ENCODE measurements at regions not wholly inside any gene's neighbourhood (a gene's known extent, or its start where the extent isn't known, plus 50 kb on each side); places are given as distances from the start of the nearest gene placed in this dataset.
A peak's percentile ranks its signal among the peaks of the same experiment; 100 is the strongest.

GRCh38 chr2:60608679-60609078 lies 55.2 kb upstream of the BCL11A start:
- Mint-ChIP-seq H3K4me1 (ENCODE audit: low read depth, unreplicated experiment) (peaks cover 1% of the 10 kb centered on the region), H3K36me3 (ENCODE audit: low read depth, unreplicated experiment) (no peaks in the 10 kb centered on the region), H3K27ac (ENCODE audit: unreplicated experiment) (no peak overlapping the region), H3K4me3 (ENCODE audit: unreplicated experiment) (no peak overlapping the region), H3K27me3 (ENCODE audit: low read depth, unreplicated experiment) (peaks cover 14% of the 10 kb centered on the region), H3K9me3 (ENCODE audit: unreplicated experiment) (no peaks in the 10 kb centered on the region)
- no peak overlapping the region for H3K4me2 ChIP-seq (ENCODE audit: low read length)
- peak; percentile 4 for DNase-seq (ENCODE audit: low read depth)
- H3K4me1 ChIP-seq (ENCODE audit: insufficient read depth, low read length) = no peaks in the 10 kb centered on the region
- H3K4me3 ChIP-seq (ENCODE audit: insufficient read depth, low read depth, low read length) = no peak overlapping the region
- H3K36me3 ChIP-seq (ENCODE audit: insufficient read depth, low read length) = no peaks in the 10 kb centered on the region
- H4K20me1 ChIP-seq (ENCODE audit: insufficient read depth, low read length) = no peaks in the 10 kb centered on the region
- TF ChIP-seq CTCF (IDR thresholded peaks at IDR 0.05; ENCODE audit: insufficient read depth, low read depth, low read length) = no peak
- TF ChIP-seq EZH2 (IDR thresholded peaks at IDR 0.05; ENCODE audit: insufficient read depth, low read length) = no peak
- H3K27ac ChIP-seq (ENCODE audit: low read depth, low read length) = no peak overlapping the region
- H2AFZ ChIP-seq (ENCODE audit: low read depth, low read length) = no peak overlapping the region
- FAIRE-seq = no peak
- H3K79me2 ChIP-seq (ENCODE audit: insufficient read depth, low read length) = no peaks in the 10 kb centered on the region
- no peak overlapping the region for H3K9ac ChIP-seq (ENCODE audit: low read length)
- H3K27me3 ChIP-seq (ENCODE audit: insufficient read depth, low read length) = no peaks in the 10 kb centered on the region
- no peaks in the 10 kb centered on the region for H3K9me3 ChIP-seq (ENCODE audit: insufficient read depth, low read depth, low read length)

- H3K4me3 ChIP-seq (ENCODE audit: insufficient read depth, low read depth, low read length) = no peak overlapping the region
- Mint-ChIP-seq H3K9me3 (ENCODE audit: unreplicated experiment) (no peaks in the 10 kb centered on the region), H3K36me3 (ENCODE audit: low read depth, unreplicated experiment) (no peaks in the 10 kb centered on the region), H3K27me3 (ENCODE audit: low read depth, unreplicated experiment) (peaks cover 10% of the 10 kb centered on the region), H3K4me3 (ENCODE audit: unreplicated experiment) (no peak overlapping the region), H3K4me1 (ENCODE audit: low read depth, unreplicated experiment) (no peaks in the 10 kb centered on the region), H3K27ac (ENCODE audit: unreplicated experiment) (no peak overlapping the region)
- TF ChIP-seq EZH2 (IDR thresholded peaks at IDR 0.05; ENCODE audit: insufficient read depth, low read length) (no peak), CTCF (IDR thresholded peaks at IDR 0.05; ENCODE audit: insufficient read depth, low read depth, low read length) (no peak)
- H3K9me3 ChIP-seq (ENCODE audit: insufficient read depth, low read depth, low read length) = no peaks in the 10 kb centered on the region
- H3K27ac ChIP-seq (ENCODE audit: low read depth, low read length) = no peak overlapping the region
- H2AFZ ChIP-seq (ENCODE audit: low read depth, low read length) = no peak overlapping the region
- no peaks in the 10 kb centered on the region for H3K27me3 ChIP-seq (ENCODE audit: insufficient read depth, low read length)
- H3K9ac ChIP-seq (ENCODE audit: low read length) = no peak overlapping the region
- no peaks in the 10 kb centered on the region for H3K4me1 ChIP-seq (ENCODE audit: insufficient read depth, low read length)
- no peak for DNase-seq (ENCODE audit: low read depth)
- no peaks in the 10 kb centered on the region for H4K20me1 ChIP-seq (ENCODE audit: insufficient read depth, low read length)
- H3K36me3 ChIP-seq (ENCODE audit: insufficient read depth, low read length) = no peaks in the 10 kb centered on the region
- H3K4me2 ChIP-seq (ENCODE audit: low read length) = no peak overlapping the region
- no peaks in the 10 kb centered on the region for H3K79me2 ChIP-seq (ENCODE audit: insufficient read depth, low read length)
- no peak for FAIRE-seq
Measured at GRCh38 chr2:60612033-60612432, 58.6 kb upstream of the BCL11A start.

GRCh38 chr2:60614319-60614718 lies 60.9 kb upstream of the BCL11A start:
- TF ChIP-seq EZH2 (IDR thresholded peaks at IDR 0.05; ENCODE audit: insufficient read depth, low read length) = no peak
- H3K27me3 Mint-ChIP-seq (ENCODE audit: low read depth, unreplicated experiment) = peaks cover 10% of the 10 kb centered on the region
- no peak for DNase-seq (ENCODE audit: low read depth)
- H3K4me3 Mint-ChIP-seq (ENCODE audit: unreplicated experiment) = no peak overlapping the region
- Histone ChIP-seq H2AFZ (ENCODE audit: low read depth, low read length) (no peak overlapping the region), H3K9ac (ENCODE audit: low read length) (no peak overlapping the region), H3K27ac (ENCODE audit: low read depth, low read length) (no peak overlapping the region), H3K4me1 (ENCODE audit: insufficient read depth, low read length) (no peaks in the 10 kb centered on the region), H3K4me2 (ENCODE audit: low read length) (no peak overlapping the region), H3K36me3 (ENCODE audit: insufficient read depth, low read length) (no peaks in the 10 kb centered on the region), H3K9me3 (ENCODE audit: insufficient read depth, low read depth, low read length) (no peaks in the 10 kb centered on the region), H3K79me2 (ENCODE audit: insufficient read depth, low read length) (no peaks in the 10 kb centered on the region), H4K20me1 (ENCODE audit: insufficient read depth, low read length) (no peaks in the 10 kb centered on the region), H3K27me3 (ENCODE audit: insufficient read depth, low read length) (no peaks in the 10 kb centered on the region), H3K4me3 (ENCODE audit: insufficient read depth, low read depth, low read length) (no peak overlapping the region)
- no peaks in the 10 kb centered on the region for H3K9me3 Mint-ChIP-seq (ENCODE audit: unreplicated experiment)
- H3K27ac Mint-ChIP-seq (ENCODE audit: unreplicated experiment) = no peak overlapping the region
- no peaks in the 10 kb centered on the region for H3K4me1 Mint-ChIP-seq (ENCODE audit: low read depth, unreplicated experiment)
- no peaks in the 10 kb centered on the region for H3K36me3 Mint-ChIP-seq (ENCODE audit: low read depth, unreplicated experiment)
- FAIRE-seq = no peak

Measured in astrocyte (in vitro differentiated cells and primary cell).